ENCODE measurements at regions not wholly inside any gene's neighbourhood (a gene's known extent, or its start where the extent isn't known, plus 50 kb on each side); places are given as distances from the start of the nearest gene placed in this dataset.

- WGBS, 2 donors, result 55 to 62% methylated on average over 4 of the region's 4 CpGs
- intact Hi-C loops (cut with DNase I), result no loop called here
Measured at GRCh38 chr13:78215458-78216108, 297.0 kb upstream of the EDNRB start.

GRCh38 chr13:78201411-78201810, 282.8 kb upstream of the EDNRB start:
- intact Hi-C loops (cut with DNase I), result no loop called here
- 51 to 59% methylated on average over 3 of the region's 3 CpGs for WGBS, 2 donors

More at GRCh38 chr13:78215458-78216108, 297.0 kb upstream of the EDNRB start:
- Histone ChIP-seq H3K9me3 (no peaks in the 10 kb centered on the region), H3K4me3 (no peak overlapping the region), H3K4me1 (no peaks in the 10 kb centered on the region), H3K27ac (no peak overlapping the region), H3K27me3 (no peaks in the 10 kb centered on the region), H3K36me3 (replicated peaks in 1 of 2; ENCODE audit: insufficient read depth in 1 of 2, low read depth in 2 of 2) (no peaks in the 10 kb centered on the region)
- no peak for DNase-seq
- no peak for TF ChIP-seq POLR2A (IDR thresholded peaks at IDR 0.05)
- TF ChIP-seq CTCF (IDR thresholded peaks at IDR 0.05), result no peak
- no peak for ATAC-seq

GRCh38 chr13:78198821-78199220, 280.2 kb upstream of the EDNRB start:
- no peaks in the 10 kb centered on the region for H3K27me3 ChIP-seq
- no peaks in the 10 kb centered on the region for H3K4me1 ChIP-seq
- DNase-seq (no peak), ATAC-seq (no peak)
- H3K27ac ChIP-seq, result no peak overlapping the region
- intact Hi-C loops (cut with DNase I), result no loop called here
- no peaks in the 10 kb centered on the region for H3K36me3 ChIP-seq (replicated peaks in 1 of 2; ENCODE audit: insufficient read depth in 1 of 2, low read depth in 2 of 2)
- 37 to 49% methylated on average over 3 of the region's 3 CpGs for WGBS, 2 donors
- H3K9me3 ChIP-seq, result no peaks in the 10 kb centered on the region
- TF ChIP-seq CTCF (IDR thresholded peaks at IDR 0.05) (no peak), POLR2A (IDR thresholded peaks at IDR 0.05) (no peak)
- no peak overlapping the region for H3K4me3 ChIP-seq

More at GRCh38 chr13:78201411-78201810, 282.8 kb upstream of the EDNRB start:
- H3K4me1 ChIP-seq, result no peaks in the 10 kb centered on the region
- H3K4me3 ChIP-seq, result no peak overlapping the region
- H3K9me3 ChIP-seq, result no peaks in the 10 kb centered on the region
- no peaks in the 10 kb centered on the region for H3K36me3 ChIP-seq (replicated peaks in 1 of 2; ENCODE audit: insufficient read depth in 1 of 2, low read depth in 2 of 2)
- H3K27me3 ChIP-seq, result no peaks in the 10 kb centered on the region
- no peak for DNase-seq
- TF ChIP-seq CTCF (IDR thresholded peaks at IDR 0.05) (no peak), POLR2A (IDR thresholded peaks at IDR 0.05) (no peak)
- no peak overlapping the region for H3K27ac ChIP-seq
- no peak for ATAC-seq

DNA sequence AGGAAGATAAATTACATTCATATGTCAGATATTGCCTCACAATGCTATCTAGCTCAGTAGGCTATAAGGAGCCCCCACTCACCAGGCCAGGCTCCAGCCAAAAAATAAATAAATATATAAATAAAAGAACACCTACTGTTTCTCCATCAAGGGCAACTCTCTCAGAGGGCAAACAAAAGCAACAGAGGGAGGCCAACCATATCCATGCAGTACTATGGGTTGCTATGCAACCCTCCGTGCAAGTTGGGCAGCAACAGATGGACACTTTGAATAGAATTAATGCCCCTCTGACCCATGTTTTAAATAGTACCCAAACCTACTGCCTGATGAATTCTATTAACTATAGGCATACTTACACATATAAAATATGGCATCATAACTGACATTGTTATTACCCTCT, 279.8 kb upstream of the EDNRB start:
- H3K9me3 ChIP-seq, result no peaks in the 10 kb centered on the region
- no peaks in the 10 kb centered on the region for H3K4me1 ChIP-seq
- 45 to 48% methylated on average over 1 of the region's 1 CpG for WGBS, 2 donors
- H3K27ac ChIP-seq, result no peak overlapping the region
- no peak overlapping the region for H3K4me3 ChIP-seq
- TF ChIP-seq CTCF (IDR thresholded peaks at IDR 0.05), result no peak
- DNase-seq (no peak), ATAC-seq (no peak)
- no peaks in the 10 kb centered on the region for H3K36me3 ChIP-seq (replicated peaks in 1 of 2; ENCODE audit: insufficient read depth in 1 of 2, low read depth in 2 of 2)
- H3K27me3 ChIP-seq, result no peaks in the 10 kb centered on the region
- intact Hi-C loops (cut with DNase I), result no loop called here

DNA sequence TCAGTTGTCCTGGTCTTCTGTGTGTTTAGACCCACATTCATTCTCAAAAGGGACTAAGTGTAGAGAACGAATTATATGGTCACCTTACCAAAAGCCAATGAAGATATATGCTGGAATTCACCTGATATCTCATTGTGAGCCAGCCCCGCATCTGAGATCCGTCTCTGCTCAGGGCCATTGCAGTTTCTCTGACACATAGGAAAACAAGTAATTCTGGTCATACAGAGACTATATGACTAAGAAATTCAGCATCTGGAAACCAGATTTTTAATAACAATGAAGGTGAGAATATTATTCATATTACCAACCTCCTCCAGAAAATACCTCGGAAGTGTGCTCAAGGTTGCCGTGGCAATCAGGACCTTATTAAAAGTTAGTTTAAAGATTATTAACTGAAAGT, 278.6 kb upstream of the EDNRB start:
- ATAC-seq, result no peak
- Histone ChIP-seq H3K9me3 (no peaks in the 10 kb centered on the region), H3K4me1 (no peaks in the 10 kb centered on the region), H3K27me3 (no peaks in the 10 kb centered on the region), H3K4me3 (no peak overlapping the region), H3K36me3 (replicated peaks in 1 of 2; ENCODE audit: insufficient read depth in 1 of 2, low read depth in 2 of 2) (no peaks in the 10 kb centered on the region), H3K27ac (no peak overlapping the region)
- TF ChIP-seq POLR2A (IDR thresholded peaks at IDR 0.05) (no peak), CTCF (IDR thresholded peaks at IDR 0.05) (no peak)
- intact Hi-C loops (cut with DNase I), result no loop called here
- no peak for DNase-seq
- 58 to 69% methylated on average over 5 of the region's 5 CpGs for WGBS, 2 donors

Data from body of pancreas (tissue), 4 donors.